HFFc6 (cell line): ENCODE measurements at regions not wholly inside any gene's neighbourhood (a gene's known extent, or its start where the extent isn't known, plus 50 kb on each side); places are given as distances from the start of the nearest gene placed in this dataset.
A peak's percentile ranks its signal among the peaks of the same experiment; 100 is the strongest.
"Not testable (repeated sequence)": the region's sequence is repeated elsewhere in the genome, so short reads cannot be mapped to it uniquely, and the experiment has no call there.

Experiments used
- DNase-seq: peaks from one replicate; pipeline ENCODE4 v3.0.0-alpha.2; 2018
- H3K27ac Mint-ChIP-seq: 2 replicates; pipeline ENCODE4 v1.8.0; 2020; ENCODE audit warnings: mild to moderate bottlenecking, mixed read lengths
- H3K27me3 Mint-ChIP-seq: 2 replicates; pipeline ENCODE4 v1.8.0; 2021; ENCODE audit warnings: mild to moderate bottlenecking, moderate library complexity, mixed read lengths; ENCODE audit not compliant: insufficient read depth
- H3K36me3 Mint-ChIP-seq: 2 replicates; pipeline ENCODE4 v1.8.0; 2021; ENCODE audit warnings: low read depth, mixed read lengths
- H3K4me1 Mint-ChIP-seq: 2 replicates; pipeline ENCODE4 v1.8.0; 2020; ENCODE audit warnings: low read depth, mixed read lengths
- H3K4me3 Mint-ChIP-seq: 2 replicates; pipeline ENCODE4 v1.8.0; 2020; ENCODE audit warnings: mild to moderate bottlenecking, moderate library complexity, mixed read lengths
- H3K9me3 Mint-ChIP-seq: 2 replicates; pipeline ENCODE4 v1.8.0; 2020; ENCODE audit warnings: mild to moderate bottlenecking, mixed read lengths
- CTCF ChIP-seq: fragments of 200-600 bp; sonication (generic); IDR thresholded peaks from 2 replicates; pipeline ENCODE4 v1.5.0; 2021; ENCODE audit warnings: antibody characterized with exemption, mild to moderate bottlenecking

DNA sequence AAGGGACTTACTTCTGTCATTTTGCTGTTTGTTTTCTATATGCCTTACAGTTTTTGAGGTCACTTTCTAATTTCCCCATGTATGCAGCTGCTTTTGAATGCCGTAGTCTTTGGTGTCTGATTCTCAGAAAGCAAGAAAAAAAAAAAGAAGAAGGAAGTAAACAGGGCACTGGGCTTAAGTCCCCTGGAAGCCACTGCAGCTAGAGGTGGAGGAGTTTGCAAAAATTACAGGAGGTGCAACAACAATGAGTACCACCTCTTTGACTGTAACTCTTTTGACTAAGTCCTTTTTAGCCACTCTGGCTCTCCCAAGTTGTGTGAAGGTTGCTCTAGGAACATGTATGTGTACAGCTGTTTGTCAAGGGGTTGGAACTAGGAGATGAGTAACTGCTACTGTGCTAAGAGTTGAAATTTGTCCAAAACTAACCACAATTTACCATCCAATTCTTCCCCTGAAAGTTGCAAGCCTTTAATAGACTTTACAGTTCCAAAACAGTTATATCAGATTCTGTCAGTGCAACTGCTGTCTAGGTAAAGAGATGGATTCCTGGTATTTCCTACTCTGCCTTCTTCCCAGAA lies 588.0 kb upstream of the LRRN3 start:
- H3K9me3 Mint-ChIP-seq = no peaks in the 10 kb centered on the region
- H3K36me3 Mint-ChIP-seq = no peaks in the 10 kb centered on the region
- TF ChIP-seq CTCF = no peak
- H3K27me3 Mint-ChIP-seq = no peaks in the 10 kb centered on the region
- H3K27ac Mint-ChIP-seq = peak overlapping the region; percentile 39; the same call in 1 of the 2 replicates
- no peak overlapping the region for H3K4me3 Mint-ChIP-seq
- peaks cover 12% of the 10 kb centered on the region for H3K4me1 Mint-ChIP-seq
- DNase-seq = peak; percentile 75

DNA sequence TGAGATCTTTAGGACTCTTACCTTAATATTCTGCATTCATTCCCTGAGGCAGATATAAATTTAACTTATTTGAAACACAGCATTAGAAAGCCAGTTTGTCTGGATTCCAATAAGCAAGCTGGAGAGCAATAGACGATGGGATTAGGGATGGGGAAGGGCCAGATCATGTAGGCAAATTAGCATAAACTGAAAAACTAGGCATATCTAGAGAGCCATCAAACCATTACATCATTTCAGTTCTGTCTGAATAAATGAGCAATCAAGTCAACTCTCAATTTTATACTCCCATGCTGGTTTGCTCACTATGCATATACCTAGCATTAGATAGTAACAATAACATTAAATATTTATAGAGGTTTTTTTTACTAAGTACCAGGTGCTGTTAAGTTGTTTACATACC lies 583.6 kb upstream of the LRRN3 start:
- Mint-ChIP-seq H3K36me3 (no peaks in the 10 kb centered on the region), H3K27me3 (no peaks in the 10 kb centered on the region), H3K4me3 (no peak overlapping the region), H3K9me3 (no peaks in the 10 kb centered on the region), H3K27ac (no peak overlapping the region), H3K4me1 (peaks cover 12% of the 10 kb centered on the region)
- no peak for DNase-seq
- TF ChIP-seq CTCF = no peak

DNA sequence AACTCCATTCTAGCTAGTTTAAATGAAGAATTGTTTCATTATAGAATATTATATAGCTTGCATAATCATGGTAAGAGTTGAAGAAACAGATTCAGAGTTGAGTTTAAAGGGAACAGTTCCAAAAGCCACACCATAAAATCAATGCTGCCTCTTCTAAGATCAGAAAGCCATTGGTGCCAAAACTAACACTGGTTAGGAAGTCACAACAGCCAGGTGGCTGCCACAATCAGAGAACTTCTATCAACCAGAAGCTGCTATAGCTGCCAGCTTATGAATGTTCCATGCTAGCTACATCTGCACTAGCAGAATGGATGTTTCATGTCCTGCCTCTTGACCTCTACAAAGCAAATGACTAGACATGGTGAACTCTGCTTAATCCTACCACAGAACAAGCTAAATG lies 583.1 kb upstream of the LRRN3 start:
- no peaks in the 10 kb centered on the region for H3K9me3 Mint-ChIP-seq
- no peak for TF ChIP-seq CTCF
- DNase-seq = no peak
- no peaks in the 10 kb centered on the region for H3K27me3 Mint-ChIP-seq
- H3K36me3 Mint-ChIP-seq = no peaks in the 10 kb centered on the region
- H3K27ac Mint-ChIP-seq = no peak overlapping the region
- peaks cover 9% of the 10 kb centered on the region for H3K4me1 Mint-ChIP-seq
- H3K4me3 Mint-ChIP-seq = no peak overlapping the region

- H3K36me3 Mint-ChIP-seq, H3K4me3 Mint-ChIP-seq, DNase-seq, H3K27ac Mint-ChIP-seq, H3K27me3 Mint-ChIP-seq, H3K9me3 Mint-ChIP-seq: not testable (repeated sequence)
- H3K4me1 Mint-ChIP-seq = peaks cover 14% of the 10 kb centered on the region; the same call in 1 of the 2 replicates
Observed at GRCh38 chr7:110514975-110515551, 575.9 kb upstream of the LRRN3 start.

GRCh38 chr7:110519851-110520250 lies 571.1 kb upstream of the LRRN3 start:
- Mint-ChIP-seq H3K9me3 (0 out of 2 replicates have a peak, but pooled peaks cover 4% of the 10 kb centered on the region), H3K4me3 (no peak overlapping the region), H3K4me1 (peaks cover 20% of the 10 kb centered on the region; the same call in 1 of the 2 replicates), H3K27me3 (no peaks in the 10 kb centered on the region), H3K27ac (no peak overlapping the region), H3K36me3 (peaks cover 19% of the 10 kb centered on the region)
- TF ChIP-seq CTCF = no peak
- DNase-seq = no peak

DNA sequence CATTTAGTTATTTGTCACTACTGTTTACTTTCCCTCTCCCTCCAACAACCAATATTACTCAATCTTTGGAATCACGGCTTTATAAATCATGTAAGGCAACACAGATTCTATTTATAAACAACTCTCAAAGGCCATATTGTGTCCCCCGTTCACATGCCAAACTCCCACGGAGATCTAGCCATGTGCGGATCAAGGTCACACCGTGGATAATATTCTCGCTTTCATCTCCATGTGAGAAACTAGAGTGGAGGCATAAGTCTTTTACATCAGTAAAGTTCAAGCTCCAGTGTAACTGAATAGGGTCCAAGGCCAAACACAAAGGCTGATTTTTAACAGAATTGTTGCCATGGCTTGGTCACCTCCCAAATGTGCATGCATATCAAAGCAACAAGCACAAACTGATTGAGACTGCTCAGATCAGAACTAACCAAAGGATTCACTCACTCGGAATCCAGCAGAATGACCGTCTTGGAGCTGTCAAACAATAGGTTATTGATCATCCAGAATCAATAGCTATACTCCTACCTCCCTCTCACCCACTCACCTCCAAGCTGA lies 569.5 kb upstream of the LRRN3 start:
- H3K27me3 Mint-ChIP-seq = no peaks in the 10 kb centered on the region
- DNase-seq = no peak
- H3K27ac Mint-ChIP-seq = no peak overlapping the region
- TF ChIP-seq CTCF = no peak
- no peak overlapping the region for H3K4me3 Mint-ChIP-seq
- 0 out of 2 replicates have a peak, but pooled peaks cover 4% of the 10 kb centered on the region for H3K9me3 Mint-ChIP-seq
- peaks cover 27% of the 10 kb centered on the region for H3K36me3 Mint-ChIP-seq
- H3K4me1 Mint-ChIP-seq = peaks cover 6% of the 10 kb centered on the region; the same call in 1 of the 2 replicates
